Keratinocyte (primary cell): ENCODE measurements at regions not wholly inside any gene's neighbourhood (a gene's known extent, or its start where the extent isn't known, plus 50 kb on each side); places are given as distances from the start of the nearest gene placed in this dataset.

Experiments
- CTCF ChIP-seq, 3 experiments: IDR thresholded peaks in 1 of 3; conservative IDR thresholded peaks in 1 of 3; optimal IDR thresholded peaks in 1 of 3; 2 replicates in 2 of 3; 3 replicates in 1 of 3; pipeline versions ENCODE3 to v1.5.1; 2011; ENCODE audit warnings: low read length in 3 of 3, mild to moderate bottlenecking in 3 of 3, moderate library complexity in 2 of 3, control low read depth in 1 of 3, inconsistent platforms in 1 of 3; ENCODE audit not compliant: insufficient read depth in 2 of 3; ENCODE audit errors: extremely low read depth in 1 of 3
- EZH2 ChIP-seq: IDR thresholded peaks from one replicate; pipeline ENCODE4 v1.6.1; 2012; ENCODE audit warnings: inconsistent platforms, mild to moderate bottlenecking, low read length, moderate library complexity

- TF ChIP-seq CTCF (optimal IDR thresholded peaks at IDR 0.05 in 1 of 3, IDR thresholded peaks at IDR 0.05 in 1 of 3, conservative IDR thresholded peaks at IDR 0.05 in 1 of 3; ENCODE audit: extremely low read depth in 1 of 3, insufficient read depth in 2 of 3, low read length in 3 of 3) = no peak
- no peak for TF ChIP-seq EZH2
Measured at GRCh38 chr12:11497438-11497837, 102.1 kb upstream of the PRB2 start.
